GM12878 (cell line): ENCODE measurements at regions not wholly inside any gene's neighbourhood (a gene's known extent, or its start where the extent isn't known, plus 50 kb on each side); places are given as distances from the start of the nearest gene placed in this dataset.

Experiments used
- ATAC-seq: fragments of 200-7000 bp; cut with Tn5 transposase; 3 replicates; pipeline ENCODE4 v1.9.1; 2020; ENCODE audit warnings: mild to moderate bottlenecking, moderate library complexity
- BruUV-seq: library from RNA; stranded (reverse); fragments of 400-500 nt; replicated peaks from 2 replicates; lab custom pipeline; 2021; lab: Mats Ljungman, UMichigan
- CTCF ChIA-PET: fragments of 300-600 bp; sonication (Branson Sonifier 250); formaldehyde crosslinking; extraction: SDS; loops from one replicate; lab custom pipeline; 2021; ENCODE audit warnings: inconsistent platforms; lab: Yijun Ruan, JAX
- POLR2A ChIA-PET: fragments of 350-600 bp; formaldehyde crosslinking; extraction: SDS; loops from one replicate; lab custom pipeline; 2021; ENCODE audit warnings: inconsistent platforms; lab: Charles Lee
- RAD21 ChIA-PET: fragments of 300-600 bp; sonication (Branson Sonifier 250); formaldehyde crosslinking; loops from one replicate; lab custom pipeline; 2023; ENCODE audit warnings: antibody characterized with exemption; ENCODE audit not compliant: unreplicated experiment; lab: Charles Lee
- SMC1A ChIA-PET: fragments of 300-600 bp; sonication (Branson Sonifier 250); formaldehyde crosslinking; loops from one replicate; lab custom pipeline; 2023; ENCODE audit not compliant: unreplicated experiment, uncharacterized antibody; lab: Charles Lee
- DNase-seq: peaks from one replicate; pipeline ENCODE4 v3.0.0-alpha.2; 2011; ENCODE audit warnings: low read depth, low spot score
- FAIRE-seq: peaks from 3 replicates; lab custom pipeline; 2011; peaks lifted over from hg19 to GRCh38; lab: Jason Lieb, UNC
- H2AFZ ChIP-seq: 2 replicates; pipeline ENCODE4 v1.6.0; 2011; ENCODE audit warnings: low read depth, low read length, control low read depth; ENCODE audit not compliant: control insufficient read depth
- H3K27ac ChIP-seq: 2 replicates; pipeline ENCODE4 v1.5.1; 2011; ENCODE audit warnings: control low read depth; ENCODE audit not compliant: control insufficient read depth, insufficient read depth
- H3K27me3 ChIP-seq, 2 experiments: replicated peaks in 1 of 2; 2 replicates each; pipeline versions ENCODE4 v1.6.0 to v1.6.1; 2011; ENCODE audit warnings: low read length in 1 of 2; ENCODE audit not compliant: control insufficient read depth in 2 of 2, insufficient read depth in 2 of 2
- H3K36me3 ChIP-seq, 2 experiments: 2 replicates each; pipeline ENCODE4 v1.5.1; 2011; ENCODE audit warnings: low read length in 1 of 2; ENCODE audit not compliant: control insufficient read depth in 2 of 2, insufficient read depth in 2 of 2
- H3K4me1 ChIP-seq: 2 replicates; pipeline ENCODE4 v1.6.1; 2011; ENCODE audit warnings: mild to moderate bottlenecking, low read length, moderate library complexity, mixed read lengths; ENCODE audit not compliant: control insufficient read depth, insufficient read depth
- H3K4me2 ChIP-seq: 2 replicates; pipeline ENCODE4 v1.6.0; 2011; ENCODE audit warnings: control low read depth; ENCODE audit not compliant: control insufficient read depth, insufficient read depth
- H3K4me3 ChIP-seq: fragments of 200-600 bp; sonication (generic); 2 replicates; pipeline ENCODE4 v1.5.1; 2016
- H3K79me2 ChIP-seq: 2 replicates; pipeline ENCODE4 v1.6.0; 2011; ENCODE audit warnings: low read length; ENCODE audit not compliant: control insufficient read depth, insufficient read depth
- H3K9ac ChIP-seq: 2 replicates; pipeline ENCODE4 v1.8.0; 2011; ENCODE audit warnings: low read length, control low read depth, mixed read lengths; ENCODE audit not compliant: control insufficient read depth, insufficient read depth
- H3K9me3 ChIP-seq: replicated peaks from 3 replicates; pipeline ENCODE4 v1.5.1; 2011; ENCODE audit warnings: mild to moderate bottlenecking, low read length; ENCODE audit not compliant: control insufficient read depth, insufficient read depth
- H4K20me1 ChIP-seq: 2 replicates; pipeline ENCODE4 v1.6.0; 2011; ENCODE audit not compliant: control insufficient read depth, insufficient read depth
- BCL11A ChIP-seq: IDR thresholded peaks from 2 replicates; pipeline ENCODE4 v1.6.1; 2011; ENCODE audit warnings: low read depth, low read length
- CUX1 ChIP-seq: IDR thresholded peaks from 2 replicates; pipeline ENCODE4 v1.6.1; 2012; ENCODE audit warnings: improper control_type of control experiment, low read depth, low read length; ENCODE audit not compliant: insufficient replicate concordance
- FOS ChIP-seq: IDR thresholded peaks from 3 replicates; pipeline ENCODE4 v1.6.1; 2011; ENCODE audit warnings: borderline replicate concordance; ENCODE audit not compliant: insufficient read length; ENCODE audit errors: extremely low read depth
- HDGF ChIP-seq: fragments of 450-650 bp; IDR thresholded peaks from 2 replicates; pipeline ENCODE4 v1.6.1; 2016; ENCODE audit warnings: antibody characterized with exemption
- JUND ChIP-seq: IDR thresholded peaks from 2 replicates; pipeline ENCODE4 v1.6.1; 2012; ENCODE audit warnings: low read depth, mild to moderate bottlenecking, low read length, improper control_type of control experiment, moderate library complexity
- MLLT1 ChIP-seq: fragments of 450-650 bp; IDR thresholded peaks from 2 replicates; pipeline ENCODE4 v1.6.1; 2016; ENCODE audit warnings: mild to moderate bottlenecking
- MTA2 ChIP-seq: fragments of 450-650 bp; IDR thresholded peaks from 2 replicates; pipeline ENCODE4 v1.6.1; 2016; ENCODE audit warnings: low read depth, mild to moderate bottlenecking, moderate library complexity
- NRF1 ChIP-seq: conservative IDR thresholded peaks from 2 replicates; pipeline ENCODE4 v1.6.1; 2011; ENCODE audit warnings: mild to moderate bottlenecking, low read depth, low read length, improper control_type of control experiment
- PAX8 ChIP-seq: fragments of 450-650 bp; IDR thresholded peaks from 2 replicates; pipeline ENCODE4 v1.6.1; 2017; ENCODE audit warnings: mild to moderate bottlenecking, moderate library complexity
- POLR2A ChIP-seq: IDR thresholded peaks from 2 replicates; pipeline ENCODE4 v1.6.1; 2011; ENCODE audit warnings: low read depth, mild to moderate bottlenecking, low read length
- SUPT20H ChIP-seq: IDR thresholded peaks from 2 replicates; pipeline ENCODE4 v1.6.1; 2011; ENCODE audit warnings: low read depth, mild to moderate bottlenecking, low read length, moderate library complexity, borderline replicate concordance; ENCODE audit not compliant: control insufficient read depth
- ZBTB40 ChIP-seq: fragments of 450-650 bp; IDR thresholded peaks from 2 replicates; pipeline ENCODE4 v1.6.1; 2016; ENCODE audit warnings: mild to moderate bottlenecking, moderate library complexity, borderline replicate concordance
- ZNF24 ChIP-seq: fragments of 450-650 bp; IDR thresholded peaks from 2 replicates; pipeline ENCODE4 v1.6.1; 2017; ENCODE audit warnings: antibody characterized with exemption, mild to moderate bottlenecking
- ZNF622 ChIP-seq: fragments of 450-650 bp; IDR thresholded peaks from 2 replicates; pipeline ENCODE4 v1.6.1; 2017; ENCODE audit warnings: mild to moderate bottlenecking, inconsistent platforms
- WGBS: methylation state at CpG from one replicate; pipeline ENCODE4 v1.1.6; 2016; ENCODE audit warnings: low lambda C conversion rate; ENCODE audit not compliant: insufficient replicate concordance, insufficient coverage; ENCODE audit errors: missing lambda C conversion rate; 5-methylcytosine and 5-hydroxymethylcytosine counted together
- in situ Hi-C: fragments of 300-500 bp; cut with MboI; formaldehyde crosslinking; loops from 9 replicates; pipeline ENCODE4 v1.14.3; 2018; ENCODE audit warnings: mixed read lengths
- intact Hi-C: fragments of 100-400 bp; cut with micrococcal nuclease; formaldehyde crosslinking; loops from one replicate; pipeline ENCODE4 v1.14.2; 2022; ENCODE audit not compliant: unreplicated experiment

- Histone ChIP-seq H3K9me3 (no peaks in the 10 kb centered on the region), H3K27ac (no peak overlapping the region), H3K9ac (no peak overlapping the region), H2AFZ (no peak overlapping the region), H3K4me3 (no peak overlapping the region), H3K4me2 (no peak overlapping the region), H4K20me1 (no peaks in the 10 kb centered on the region), H3K4me1 (no peaks in the 10 kb centered on the region), H3K79me2 (no peaks in the 10 kb centered on the region), H3K27me3 (no peaks in the 10 kb centered on the region; a peak in 1 of 4 replicates), H3K36me3 (no peaks in the 10 kb centered on the region)
- intact Hi-C loops (no loop called here), in situ Hi-C loops (no loop called here)
- POLR2A ChIA-PET: no interaction called here
- CTCF ChIA-PET: no interaction called here
- WGBS: 0% methylated on average over 1 of the region's 1 CpG
- ATAC-seq (no peak), FAIRE-seq (no peak), DNase-seq (no peak)
- SMC1A ChIA-PET: interaction anchor here (1.2 kb wide), 1 partner anchor 37 kb away, joined by 3 read pairs; no protein-coding TSS in a partner anchor
- BruUV-seq: no TSS peak
- RAD21 ChIA-PET: no interaction called here
- TF ChIP-seq ZNF24 (no peak), POLR2A (no peak), ZNF622 (no peak), ZBTB40 (no peak), FOS (no peak), BCL11A (no peak), PAX8 (no peak), NRF1 (no peak), HDGF (no peak), SUPT20H (no peak), MTA2 (no peak), MLLT1 (no peak), CUX1 (no peak), JUND (no peak)
Observed at GRCh38 chr15:96521386-96521785, 190.9 kb downstream of the NR2F2 start.
